Neural progenitor cell (in vitro differentiated cells): ENCODE measurements at regions not wholly inside any gene's neighbourhood (a gene's known extent, or its start where the extent isn't known, plus 50 kb on each side); places are given as distances from the start of the nearest gene placed in this dataset.
"Not testable (repeated sequence)": the region's sequence is repeated elsewhere in the genome, so short reads cannot be mapped to it uniquely, and the experiment has no call there.

ENCODE experiments used
- EZH2 ChIP-seq: fragments of 200-600 bp; sonication (generic); IDR thresholded peaks from 2 replicates; pipeline ENCODE4 v1.6.1; 2017; ENCODE audit warnings: antibody characterized with exemption, mild to moderate bottlenecking, moderate library complexity
- TF ChIP-seq, protein P1 (sequence below): fragments of 200-600 bp; sonication (generic); IDR thresholded peaks from 2 replicates; pipeline ENCODE4 v1.5.1; 2017; ENCODE audit warnings: antibody characterized with exemption, mild to moderate bottlenecking

DNA sequence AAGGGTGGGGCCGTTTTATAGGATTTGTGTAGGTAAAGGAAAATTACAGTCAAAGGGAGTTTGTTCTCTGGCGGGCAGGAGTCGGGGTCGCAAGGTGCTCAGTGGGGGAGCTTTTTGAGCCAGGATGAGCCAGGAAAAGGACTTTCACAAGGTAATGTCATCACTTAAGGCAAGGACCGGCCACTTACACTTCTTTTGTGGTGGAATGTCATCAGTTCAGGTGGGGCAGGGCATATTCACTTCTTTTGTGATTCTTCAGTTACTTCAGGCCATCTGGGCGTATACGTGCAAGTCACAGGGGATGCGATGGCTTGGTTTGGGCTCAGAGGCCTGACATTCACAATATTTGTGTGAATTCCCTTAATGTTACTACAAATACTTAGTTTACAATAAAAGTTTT, 88.2 kb upstream of the MAP3K7 start:
- TF ChIP-seq, protein P1, sequence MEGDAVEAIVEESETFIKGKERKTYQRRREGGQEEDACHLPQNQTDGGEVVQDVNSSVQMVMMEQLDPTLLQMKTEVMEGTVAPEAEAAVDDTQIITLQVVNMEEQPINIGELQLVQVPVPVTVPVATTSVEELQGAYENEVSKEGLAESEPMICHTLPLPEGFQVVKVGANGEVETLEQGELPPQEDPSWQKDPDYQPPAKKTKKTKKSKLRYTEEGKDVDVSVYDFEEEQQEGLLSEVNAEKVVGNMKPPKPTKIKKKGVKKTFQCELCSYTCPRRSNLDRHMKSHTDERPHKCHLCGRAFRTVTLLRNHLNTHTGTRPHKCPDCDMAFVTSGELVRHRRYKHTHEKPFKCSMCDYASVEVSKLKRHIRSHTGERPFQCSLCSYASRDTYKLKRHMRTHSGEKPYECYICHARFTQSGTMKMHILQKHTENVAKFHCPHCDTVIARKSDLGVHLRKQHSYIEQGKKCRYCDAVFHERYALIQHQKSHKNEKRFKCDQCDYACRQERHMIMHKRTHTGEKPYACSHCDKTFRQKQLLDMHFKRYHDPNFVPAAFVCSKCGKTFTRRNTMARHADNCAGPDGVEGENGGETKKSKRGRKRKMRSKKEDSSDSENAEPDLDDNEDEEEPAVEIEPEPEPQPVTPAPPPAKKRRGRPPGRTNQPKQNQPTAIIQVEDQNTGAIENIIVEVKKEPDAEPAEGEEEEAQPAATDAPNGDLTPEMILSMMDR, result not testable (repeated sequence)
- TF ChIP-seq EZH2, result not testable (repeated sequence)
